HEK293T (cell line): ENCODE measurements at regions not wholly inside any gene's neighbourhood (a gene's known extent, or its start where the extent isn't known, plus 50 kb on each side); places are given as distances from the start of the nearest gene placed in this dataset.

Experiments
- ELF4 ChIP-seq: fragments of 450-650 bp; IDR thresholded peaks from 2 replicates; pipeline ENCODE4 v1.6.1; 2017; ENCODE audit warnings: antibody characterized with exemption
- FOXK2 ChIP-seq: fragments of 450-650 bp; IDR thresholded peaks from 2 replicates; pipeline ENCODE4 v1.6.1; 2016; ENCODE audit warnings: mild to moderate bottlenecking
- FOXM1 ChIP-seq: fragments of 450-650 bp; IDR thresholded peaks from 2 replicates; pipeline ENCODE4 v1.6.1; 2017; ENCODE audit warnings: mild to moderate bottlenecking, borderline replicate concordance
- HDGF ChIP-seq: fragments of 450-650 bp; IDR thresholded peaks from 2 replicates; pipeline ENCODE4 v1.6.1; 2017; ENCODE audit warnings: antibody characterized with exemption, borderline replicate concordance
- L3MBTL2 ChIP-seq: fragments of 450-650 bp; conservative IDR thresholded peaks from 2 replicates; pipeline ENCODE4 v1.6.1; 2016; ENCODE audit warnings: mild to moderate bottlenecking
- SP1 ChIP-seq: fragments of 450-650 bp; IDR thresholded peaks from 2 replicates; pipeline ENCODE4 v1.6.1; 2017
- TARDBP ChIP-seq: fragments of 450-650 bp; IDR thresholded peaks from 2 replicates; pipeline ENCODE4 v1.6.1; 2016

DNA sequence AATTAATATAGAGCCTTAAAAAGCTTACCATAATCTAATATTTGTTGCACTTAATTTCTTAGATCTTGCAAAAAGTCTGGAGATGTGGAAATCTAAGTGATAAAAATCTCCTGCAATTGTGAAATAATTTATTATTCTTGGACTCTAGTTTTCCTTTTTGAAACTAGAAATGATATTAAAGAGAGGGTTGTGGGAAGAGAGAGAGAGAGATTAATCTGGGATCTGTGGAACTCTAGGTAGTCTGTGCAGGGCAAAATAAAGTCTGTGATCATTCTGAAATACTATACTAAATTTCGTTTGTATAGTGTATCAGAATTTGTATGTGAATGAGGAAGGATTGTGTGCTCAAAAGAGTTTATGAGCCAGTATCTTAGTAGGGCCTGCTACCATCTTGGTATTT, 692.3 kb downstream of the RWDD3 start:
- TF ChIP-seq SP1 (no peak), L3MBTL2 (no peak), TARDBP (no peak), ELF4 (no peak), FOXK2 (no peak), HDGF (no peak), FOXM1 (no peak)
